ENCODE measurements at regions not wholly inside any gene's neighbourhood (a gene's known extent, or its start where the extent isn't known, plus 50 kb on each side); places are given as distances from the start of the nearest gene placed in this dataset.

DNA sequence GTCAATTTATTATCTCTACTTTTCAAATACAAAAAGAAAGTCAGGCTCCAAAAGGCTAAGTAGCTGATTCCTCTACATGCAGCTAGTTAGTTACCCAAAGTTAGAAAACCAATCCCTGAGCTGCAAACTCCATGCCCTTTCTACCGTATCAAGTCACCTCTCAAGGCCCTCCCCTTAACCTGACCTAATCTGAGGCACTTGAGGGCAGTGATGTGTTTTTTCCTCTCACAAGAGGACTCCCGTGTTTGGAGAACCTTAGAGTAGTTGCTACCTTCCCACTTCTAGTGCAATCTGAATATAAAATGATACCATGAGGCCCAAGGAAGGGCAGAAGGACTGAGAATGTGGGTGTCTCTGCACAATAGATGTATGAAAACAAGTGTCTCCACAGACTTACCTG, 907.9 kb upstream of the CELF4 start:
- DNase-seq = no peak

DNA sequence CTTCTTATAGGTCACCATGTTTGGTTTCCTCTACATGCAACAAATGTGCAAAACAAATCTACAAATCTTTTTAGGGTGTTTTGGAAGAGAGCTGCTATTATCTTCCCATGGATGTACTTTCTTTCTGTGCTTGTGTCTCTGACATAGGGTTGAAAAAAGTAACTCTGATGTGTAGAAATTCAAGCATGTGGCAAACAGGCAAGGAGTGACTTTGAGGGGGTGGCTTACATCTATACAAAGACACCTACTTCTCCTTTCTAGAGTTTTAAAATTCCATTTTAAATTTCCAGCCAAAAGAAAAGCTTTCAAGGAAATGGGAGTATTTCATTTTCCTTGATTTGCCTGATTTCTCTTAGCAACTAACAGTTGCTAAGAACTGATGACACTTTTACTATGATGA, 904.8 kb upstream of the CELF4 start:
- no peak for DNase-seq

DNA sequence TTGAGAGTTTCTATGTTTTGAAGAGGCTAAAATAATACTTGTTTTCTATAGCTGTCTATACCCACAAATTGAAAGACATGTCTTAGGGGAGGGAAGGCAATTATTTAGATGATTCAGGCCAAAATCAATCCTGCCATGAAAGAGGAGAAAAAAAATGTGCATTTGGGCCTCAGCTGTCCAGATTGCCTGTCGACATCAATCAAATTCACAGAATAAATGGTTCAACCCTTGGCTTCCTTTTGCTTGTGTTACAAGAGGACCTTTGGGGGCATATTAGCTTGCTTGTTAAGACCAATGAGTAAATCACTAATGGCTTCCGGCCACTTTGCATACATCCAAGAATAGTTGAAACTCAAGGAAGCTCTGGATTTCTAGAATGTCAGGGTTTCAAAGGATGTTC, 900.8 kb upstream of the CELF4 start:
- DNase-seq = no peak

DNA sequence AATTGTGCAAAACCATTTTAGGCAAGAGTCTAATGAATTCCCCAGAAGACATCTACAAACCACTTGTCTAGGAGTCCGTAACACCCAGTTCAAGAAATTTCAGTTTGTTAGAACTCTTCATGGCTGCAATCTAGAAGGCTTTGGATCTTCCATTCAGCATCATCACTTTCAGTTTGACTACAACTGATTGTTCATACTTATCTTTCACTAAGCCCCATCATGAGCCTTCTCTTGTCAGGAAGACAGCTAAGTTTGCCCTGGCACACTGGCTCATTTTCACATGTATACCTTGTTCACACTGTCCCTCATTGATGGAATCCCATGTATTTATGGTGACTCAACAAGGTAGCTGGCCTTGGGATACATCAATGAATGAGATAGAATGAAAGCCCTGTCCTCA, 898.4 kb upstream of the CELF4 start:
- DNase-seq = no peak

DNA sequence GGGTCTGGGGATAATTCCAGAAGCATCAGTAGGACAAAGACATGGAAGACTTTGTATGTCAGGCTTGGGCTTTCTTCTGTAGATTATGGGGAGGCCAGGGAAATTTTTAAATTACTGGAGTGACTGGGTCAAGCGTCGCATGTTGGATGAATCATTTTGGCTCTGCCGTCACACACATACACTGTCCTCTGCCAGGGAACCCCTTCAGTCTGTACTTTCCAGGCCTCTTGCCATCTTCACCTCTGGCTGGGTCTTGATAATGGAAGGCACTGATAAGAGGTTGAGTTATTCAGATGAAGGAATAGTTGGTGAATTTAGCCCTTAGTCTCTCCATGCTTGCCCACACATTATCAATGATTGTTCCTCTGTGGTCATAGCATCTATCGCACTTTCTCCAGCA, 895.1 kb upstream of the CELF4 start:
- DNase-seq = no peak

DNA sequence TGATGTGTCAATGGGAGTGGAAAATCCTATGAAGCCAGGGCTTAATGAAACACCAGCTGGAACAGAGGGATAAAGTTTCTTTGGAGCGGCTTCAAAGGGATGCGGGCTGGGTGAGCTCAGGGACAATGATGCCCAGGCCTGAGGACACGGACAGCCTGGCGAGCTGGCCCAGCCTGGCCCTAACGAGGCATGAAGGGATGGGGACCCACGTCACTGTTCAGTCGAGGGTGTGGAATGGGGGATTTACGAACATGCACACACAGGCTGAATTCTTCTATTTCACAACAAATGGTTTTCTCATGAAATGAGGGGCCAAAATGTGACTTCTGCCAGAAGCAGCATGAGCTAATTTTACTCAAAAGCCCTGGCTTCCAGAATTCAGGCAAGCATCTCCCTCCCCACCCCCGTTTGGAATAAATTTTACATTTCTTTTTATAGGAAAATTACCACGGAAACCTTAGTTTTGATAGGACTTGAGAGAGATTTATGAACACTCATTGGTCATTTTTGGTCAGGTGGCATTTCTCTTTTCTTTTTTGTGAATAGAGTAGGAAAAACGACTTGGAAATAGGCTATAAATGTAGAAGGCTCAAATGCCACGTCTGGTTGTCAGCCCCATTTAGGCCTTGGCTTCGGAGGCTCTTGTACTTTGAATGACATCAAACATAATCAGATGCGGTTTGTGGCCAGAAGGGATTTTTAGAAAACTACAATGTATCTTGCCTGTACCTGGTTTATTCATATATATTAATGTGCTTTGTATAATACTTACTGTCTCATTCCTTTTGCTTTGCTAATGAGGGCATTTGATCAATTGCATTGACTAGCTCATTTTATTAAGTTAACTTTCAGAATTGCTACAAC, 893.8 kb upstream of the CELF4 start:
- no peak for DNase-seq

DNA sequence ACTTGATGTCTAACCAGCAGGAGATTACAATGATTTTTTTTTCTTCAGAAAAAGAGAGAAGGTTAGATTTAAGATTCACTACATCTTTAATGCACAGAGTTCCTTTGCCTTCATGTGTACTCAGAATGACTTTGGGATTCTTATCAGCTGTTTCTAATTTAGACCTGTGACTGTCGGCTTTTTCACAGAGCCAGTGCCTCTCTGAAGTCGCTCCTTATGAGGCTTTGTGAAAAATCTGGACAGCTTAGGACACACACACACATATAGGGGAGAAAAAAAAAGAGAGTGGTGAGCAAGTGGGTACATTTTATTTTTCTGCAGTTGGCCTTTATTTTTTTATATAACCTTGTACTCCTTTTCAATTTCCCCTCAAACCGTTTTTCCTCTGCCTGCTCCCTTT, 893.1 kb upstream of the CELF4 start:
- no peak for DNase-seq

DNA sequence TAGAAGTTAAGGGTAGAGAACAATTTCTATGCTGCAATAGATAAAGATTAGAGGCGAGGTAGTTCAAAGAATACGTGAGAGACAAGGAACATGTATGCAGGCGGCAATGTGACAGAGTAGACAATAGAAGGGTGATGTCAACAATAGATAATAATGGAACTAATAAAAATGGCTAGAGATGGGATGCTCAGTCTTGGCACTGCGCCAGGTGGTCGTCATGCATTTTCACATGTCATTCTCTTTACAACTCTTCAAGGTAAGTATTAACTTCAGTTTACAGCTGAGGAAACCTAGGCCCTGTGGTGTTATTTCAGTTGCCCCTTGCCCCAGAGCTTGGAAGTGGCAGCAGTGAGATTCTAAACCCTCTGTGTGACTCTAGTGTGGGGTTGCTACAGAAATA, 890.7 kb upstream of the CELF4 start:
- DNase-seq = no peak

DNA sequence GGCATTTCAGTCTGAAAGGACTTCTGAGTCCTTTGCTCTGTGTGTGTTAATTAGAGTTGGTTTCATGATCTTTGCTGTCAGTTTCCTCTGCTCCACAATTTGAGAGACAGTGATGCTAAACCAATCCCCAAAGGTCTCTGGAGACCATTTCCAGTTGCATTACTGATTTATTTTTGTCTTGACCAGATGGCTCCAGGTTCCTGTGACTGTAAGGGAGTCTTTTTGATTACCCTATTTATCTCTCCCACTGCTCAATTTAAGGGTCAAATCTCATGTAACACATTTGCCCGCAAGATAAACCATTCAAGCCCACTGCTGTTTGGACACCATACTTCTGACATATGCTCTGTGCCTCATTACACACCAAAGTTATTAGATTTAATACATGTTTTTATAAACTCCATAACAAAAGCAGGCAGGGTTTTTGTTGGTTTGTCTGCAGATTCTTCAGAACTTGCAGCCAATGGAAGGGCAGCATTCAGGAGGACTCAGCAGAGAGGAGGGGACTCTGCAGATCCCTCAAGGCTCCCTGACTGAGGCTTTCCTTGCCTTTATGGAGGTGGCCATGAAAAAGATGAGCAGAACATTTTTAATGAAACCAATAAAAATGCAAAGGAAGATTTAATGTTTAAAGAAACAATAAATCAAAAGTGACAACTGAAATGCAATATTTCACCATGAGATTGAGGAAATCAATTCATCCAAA, 889.3 kb upstream of the CELF4 start:
- DNase-seq = no peak

DNA sequence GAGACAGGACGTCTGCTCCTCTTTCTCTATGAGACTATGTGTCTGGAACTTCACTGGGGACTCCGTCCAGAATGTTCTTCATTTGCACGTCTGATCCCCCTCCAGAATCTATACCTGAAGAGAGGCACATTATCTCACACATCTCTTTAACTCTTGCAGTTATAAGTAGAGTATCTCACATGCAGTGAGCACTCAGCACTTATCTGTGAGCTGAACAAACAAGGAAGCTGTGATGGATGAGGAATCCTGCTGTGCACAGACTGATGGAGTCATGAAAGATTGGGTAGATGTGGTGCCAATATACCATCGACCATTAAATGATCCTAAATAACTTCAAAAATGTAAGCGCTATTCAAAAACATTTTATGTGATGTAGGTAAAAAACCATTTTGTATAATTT, 888.3 kb upstream of the CELF4 start:
- DNase-seq = no peak

DNA sequence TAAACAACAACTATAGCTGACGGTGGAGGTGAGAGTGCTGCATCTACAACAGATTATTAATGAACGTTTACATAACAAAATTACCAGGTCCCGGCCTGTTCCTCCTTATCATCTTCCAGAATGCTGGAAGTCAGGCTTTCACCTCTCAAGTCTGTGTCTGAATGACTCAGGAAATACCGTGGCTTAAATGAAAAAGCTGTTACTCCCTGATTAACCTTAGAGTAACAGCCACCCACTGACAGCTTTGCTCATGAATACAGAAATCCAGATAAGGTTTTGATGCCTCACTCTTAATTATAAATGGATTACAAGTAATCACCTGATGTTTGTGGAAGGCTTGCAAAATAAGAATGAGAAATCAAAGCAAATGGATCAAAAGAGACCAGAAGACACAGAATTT, 885.3 kb upstream of the CELF4 start:
- no peak for DNase-seq

DNA sequence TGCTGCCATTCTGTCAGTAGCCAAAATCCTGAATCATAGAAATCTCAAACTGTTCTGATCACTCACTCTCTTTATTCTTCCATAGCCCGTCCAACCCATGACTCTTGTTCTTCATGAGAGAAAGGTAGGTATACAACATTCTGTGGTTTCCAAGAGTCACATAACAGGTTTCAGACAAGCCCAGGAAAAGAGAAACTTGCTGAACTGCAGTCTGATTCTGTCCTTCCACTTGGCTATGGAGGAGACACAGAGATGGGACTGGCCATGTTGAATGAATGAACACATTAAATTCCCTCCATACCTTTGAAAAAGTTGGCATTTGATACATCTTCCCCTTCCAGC, 880.2 kb upstream of the CELF4 start:
- DNase-seq = no peak

DNA sequence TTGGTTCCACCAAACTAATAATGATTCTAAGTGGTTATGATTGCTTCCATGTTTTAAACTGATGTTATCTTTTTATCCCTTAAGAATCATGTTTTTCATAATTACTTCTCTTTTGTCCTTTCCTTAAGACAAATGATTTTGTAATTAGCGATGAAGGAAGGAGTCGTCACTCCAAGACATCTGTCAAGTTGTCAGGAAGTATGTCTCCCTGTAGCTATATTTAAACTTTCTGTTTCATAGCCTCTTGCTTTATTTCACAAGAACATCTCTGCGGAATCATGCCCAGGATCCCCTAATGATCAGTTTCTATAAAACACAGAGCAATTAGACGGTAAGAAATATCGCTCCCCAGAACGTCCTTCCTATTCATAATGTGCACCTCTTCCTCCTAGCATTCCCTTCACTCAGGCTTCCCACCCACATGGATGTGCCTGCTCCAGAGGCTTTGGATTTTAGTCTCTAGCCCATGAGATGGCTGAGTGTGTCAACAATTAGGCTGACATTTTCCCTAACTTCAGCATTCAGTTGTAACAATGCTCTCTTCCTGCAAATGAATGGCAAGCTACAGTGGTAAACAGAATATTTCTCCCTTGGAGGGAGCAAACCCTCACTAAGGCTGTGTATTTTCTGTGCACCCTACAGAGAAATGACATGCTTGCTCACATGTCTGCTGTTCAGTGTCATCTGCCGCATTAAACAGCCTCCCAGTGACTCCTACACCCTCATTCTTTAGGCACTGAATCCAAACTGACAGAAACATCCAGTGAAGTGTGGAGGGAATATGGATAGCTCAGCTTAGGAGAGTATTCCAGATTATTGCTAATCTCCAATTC, 879.6 kb upstream of the CELF4 start:
- DNase-seq = no peak

DNA sequence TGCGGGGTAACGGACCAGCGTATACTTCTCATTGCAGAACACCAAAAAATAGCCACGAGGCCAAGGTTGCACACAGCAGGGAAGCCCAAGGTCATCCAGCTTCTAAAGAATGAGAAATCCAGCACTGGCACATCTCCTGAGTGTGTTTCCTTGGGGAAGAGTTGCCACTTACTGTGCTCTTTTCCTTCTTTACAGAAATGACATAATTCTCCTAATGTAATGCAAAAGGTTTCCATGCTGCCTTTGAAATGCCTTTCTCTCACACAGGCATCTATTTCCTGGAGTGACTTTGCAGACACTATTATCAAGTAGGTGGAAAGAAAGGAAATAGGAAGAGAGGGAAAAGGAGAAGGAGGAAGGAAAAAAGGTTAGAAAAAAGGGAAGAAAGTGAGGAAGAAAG, 862.1 kb upstream of the CELF4 start:
- DNase-seq = no peak

DNA sequence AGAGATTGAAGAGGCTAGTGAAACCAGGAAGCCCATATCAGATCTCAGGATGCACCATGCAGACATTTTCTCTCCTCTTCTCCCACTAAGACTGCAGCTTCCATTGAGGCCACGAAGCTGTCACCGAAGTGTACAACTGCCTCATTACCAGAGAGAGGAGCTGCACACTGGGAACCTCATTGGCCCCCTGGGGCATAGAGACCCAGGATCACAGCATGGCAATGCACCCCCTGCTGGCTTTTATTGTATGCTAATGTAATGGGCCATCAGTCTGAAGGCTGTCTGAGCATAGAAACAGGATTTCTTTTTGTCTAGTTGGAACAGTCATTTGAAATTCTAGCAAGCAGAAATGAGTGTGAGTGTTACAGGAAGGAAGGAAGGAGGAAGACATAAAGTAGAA, 861.6 kb upstream of the CELF4 start:
- DNase-seq = no peak

DNA sequence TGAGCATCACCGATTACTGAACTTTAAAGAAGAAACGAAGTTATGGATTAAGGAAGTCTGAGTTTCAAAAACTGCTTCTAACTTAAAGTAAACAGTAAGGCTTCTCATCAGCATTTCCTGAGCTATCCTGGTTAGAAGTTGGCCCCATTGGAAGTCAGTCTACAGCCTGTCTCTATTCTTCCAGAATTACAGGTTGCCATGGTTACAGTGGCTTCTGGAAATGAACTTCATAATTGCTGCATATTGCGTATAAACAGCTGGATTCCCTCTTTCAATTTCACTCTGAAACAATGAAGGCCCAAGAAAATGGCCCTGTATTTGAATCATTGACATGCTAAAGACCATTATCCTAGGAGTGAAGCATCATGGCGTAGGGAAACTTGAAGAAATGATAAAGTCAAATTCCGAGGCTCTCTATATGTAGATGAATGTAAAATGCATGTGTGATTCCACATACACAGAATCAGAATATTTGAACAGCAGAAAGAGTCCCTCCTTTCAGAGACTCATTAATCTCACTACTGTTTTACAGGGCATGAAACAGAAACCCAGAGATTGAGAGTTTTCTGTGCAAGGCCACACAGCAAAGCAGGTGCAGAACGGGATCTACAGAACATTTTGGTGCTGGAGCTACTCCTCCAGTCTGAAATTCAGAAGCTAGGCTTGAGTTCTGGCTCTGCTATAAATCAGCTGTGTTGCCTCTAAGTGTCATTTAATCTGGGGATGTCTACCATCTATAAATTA, 856.4 kb upstream of the CELF4 start:
- DNase-seq = no peak

DNA sequence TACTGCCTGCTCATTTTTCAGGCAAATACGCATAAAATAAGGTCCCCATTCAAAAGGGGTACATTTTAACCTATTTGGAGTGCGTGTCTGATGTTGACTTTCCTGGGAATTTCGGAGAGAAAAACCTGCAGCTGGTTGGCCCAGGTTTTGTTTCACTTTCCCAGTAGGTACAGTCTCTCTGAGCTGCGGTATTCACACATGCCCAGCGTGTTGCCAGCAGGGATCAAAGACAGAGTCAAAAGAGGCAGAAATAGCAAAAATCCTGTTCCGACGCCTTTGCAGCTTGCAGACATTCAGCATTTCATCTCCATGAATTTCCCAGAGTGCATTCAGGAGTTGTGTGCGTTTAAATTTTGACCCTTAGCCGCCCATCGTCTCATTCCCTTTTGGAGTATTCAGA, 855.4 kb upstream of the CELF4 start:
- no peak for DNase-seq

DNA sequence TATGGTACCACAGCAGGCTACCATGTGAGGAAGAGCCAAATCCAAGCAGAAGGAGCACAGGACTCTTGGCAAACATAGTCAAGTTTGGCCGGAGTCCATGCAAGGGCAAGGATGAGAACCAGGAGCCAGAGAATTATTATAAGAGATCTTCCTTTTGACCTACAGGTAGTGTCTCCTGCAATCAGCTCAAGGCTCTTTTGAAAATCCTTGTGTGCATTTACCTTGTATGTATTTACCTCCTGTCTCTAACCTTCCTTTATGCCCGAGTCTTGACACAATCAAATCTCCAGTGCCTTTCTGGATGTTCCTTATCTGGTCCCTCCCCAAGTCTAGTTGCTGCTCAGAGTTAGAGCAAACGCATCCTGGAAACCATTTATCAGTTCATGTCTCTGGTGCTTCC, 855.0 kb upstream of the CELF4 start:
- no peak for DNase-seq

DNA sequence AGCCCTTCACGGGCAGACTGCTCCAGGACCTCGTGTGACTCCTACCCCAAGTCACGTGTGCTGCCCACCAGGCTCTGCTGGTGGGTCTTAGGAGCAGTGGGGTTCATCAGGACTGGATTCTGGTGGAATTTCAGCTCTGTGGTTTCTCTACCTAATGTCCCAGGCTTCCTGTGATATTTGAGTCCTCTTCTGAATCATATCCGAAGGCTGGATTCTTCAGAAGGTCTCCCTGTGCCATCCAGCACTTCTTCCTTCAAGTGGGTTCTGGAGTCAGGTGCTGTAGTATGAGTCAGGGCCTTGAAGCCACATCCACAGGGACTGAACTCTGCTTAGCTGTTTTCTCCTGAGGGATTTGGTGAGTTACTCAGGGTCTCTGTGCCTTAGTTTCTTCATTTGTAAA, 850.2 kb upstream of the CELF4 start:
- no peak for DNase-seq

DNA sequence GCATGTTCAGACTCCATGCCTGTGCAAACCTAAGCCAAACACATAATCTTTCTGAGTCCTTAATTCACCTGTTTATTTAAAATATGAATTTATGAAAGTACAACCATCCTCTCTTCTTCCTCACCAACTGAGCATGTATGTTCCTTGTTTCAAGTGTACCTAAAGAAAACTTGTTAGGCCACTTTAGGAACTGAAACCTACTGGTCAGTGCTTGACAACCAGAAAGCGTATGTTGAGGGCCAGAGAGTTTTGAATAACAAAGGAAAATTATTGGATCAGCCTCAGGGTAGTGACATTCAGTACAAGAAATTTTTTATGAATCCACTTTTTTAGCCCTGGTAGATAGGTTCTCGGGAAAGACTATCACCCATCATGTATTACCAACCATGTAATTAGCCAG, 847.6 kb upstream of the CELF4 start:
- DNase-seq = no peak

DNA sequence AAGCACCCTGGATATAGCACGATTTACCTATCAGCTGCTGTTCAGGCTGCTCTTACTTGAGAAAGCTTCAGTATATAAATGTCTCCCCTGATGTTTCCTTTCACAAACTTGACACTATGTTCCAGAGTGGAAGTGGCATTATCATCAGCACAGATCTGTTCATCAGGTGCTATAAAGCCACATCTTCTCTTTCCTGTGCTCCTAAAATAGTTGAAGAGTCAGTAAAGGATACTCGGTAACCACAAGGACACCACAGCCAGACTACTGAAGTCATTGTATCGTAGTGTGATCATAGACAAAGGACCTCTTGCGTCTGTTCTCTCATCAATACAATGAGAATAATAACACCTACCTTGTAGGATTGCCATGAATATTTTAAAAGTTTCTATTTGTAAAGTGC, 841.0 kb upstream of the CELF4 start:
- DNase-seq = no peak

DNA sequence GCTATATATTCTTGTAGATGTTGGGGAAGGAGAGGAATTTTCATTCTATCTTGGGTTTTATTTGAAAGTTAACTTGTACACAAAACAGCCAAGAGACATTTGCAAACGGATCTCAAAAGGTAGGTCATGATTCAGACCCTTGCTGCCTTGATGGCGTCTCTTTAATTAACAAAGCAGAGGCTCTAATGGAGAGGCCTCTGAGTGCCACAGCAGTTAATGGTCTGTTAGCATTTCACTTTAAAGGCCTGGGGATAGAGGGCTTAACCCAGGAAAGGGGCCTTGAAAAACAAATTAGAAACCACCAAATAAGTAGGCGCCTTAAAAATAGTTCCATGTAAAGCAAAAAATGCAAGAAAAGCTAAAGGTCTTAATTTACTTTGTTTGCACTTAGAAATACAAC, 836.9 kb upstream of the CELF4 start:
- DNase-seq = no peak

DNA sequence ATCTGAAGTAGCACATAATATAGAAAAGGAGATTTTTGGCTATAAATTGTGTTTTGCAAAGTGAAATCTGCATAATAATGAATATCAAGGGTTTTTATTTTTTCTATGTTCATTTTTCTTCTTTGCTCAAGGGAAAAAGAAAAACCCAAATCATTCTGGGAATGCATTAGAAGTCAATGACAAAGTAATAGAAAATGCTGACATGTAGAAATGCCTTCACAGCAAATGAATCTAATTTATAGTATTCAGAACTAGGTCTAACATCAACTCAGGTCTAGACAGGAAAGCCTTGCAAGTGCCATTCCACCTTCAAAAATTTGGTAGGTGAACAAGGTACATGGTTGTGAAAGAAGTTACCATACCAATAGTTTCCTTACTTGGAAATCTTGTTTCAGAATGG, 831.5 kb upstream of the CELF4 start:
- DNase-seq = no peak
